Keratinocyte (primary cell): ENCODE measurements at regions not wholly inside any gene's neighbourhood (a gene's known extent, or its start where the extent isn't known, plus 50 kb on each side); places are given as distances from the start of the nearest gene placed in this dataset.

Source experiments
- CTCF ChIP-seq, 3 experiments: IDR thresholded peaks in 1 of 3; conservative IDR thresholded peaks in 1 of 3; optimal IDR thresholded peaks in 1 of 3; 2 replicates in 2 of 3; 3 replicates in 1 of 3; pipeline versions ENCODE3 to v1.5.1; 2011; ENCODE audit warnings: low read length in 3 of 3, mild to moderate bottlenecking in 3 of 3, moderate library complexity in 2 of 3, control low read depth in 1 of 3, inconsistent platforms in 1 of 3; ENCODE audit not compliant: insufficient read depth in 2 of 3; ENCODE audit errors: extremely low read depth in 1 of 3
- EZH2 ChIP-seq: IDR thresholded peaks from one replicate; pipeline ENCODE4 v1.6.1; 2012; ENCODE audit warnings: inconsistent platforms, mild to moderate bottlenecking, low read length, moderate library complexity

GRCh38 chr13:54287062-54287764 lies 1258.6 kb downstream of the OLFM4 start:
- TF ChIP-seq CTCF (optimal IDR thresholded peaks at IDR 0.05 in 1 of 3, IDR thresholded peaks at IDR 0.05 in 1 of 3, conservative IDR thresholded peaks at IDR 0.05 in 1 of 3; ENCODE audit: extremely low read depth in 1 of 3, insufficient read depth in 2 of 3, low read length in 3 of 3) (no peak), EZH2 (no peak)
